Peyer's patch (tissue), 4 donors: ENCODE measurements at regions not wholly inside any gene's neighbourhood (a gene's known extent, or its start where the extent isn't known, plus 50 kb on each side); places are given as distances from the start of the nearest gene placed in this dataset.

Source experiments
- DNase-seq, 3 donors: peaks; one replicate each; pipeline ENCODE4 v3.0.0-alpha.2; 2017 to 2019
- H3K27ac ChIP-seq, 4 donors: fragments of 200-600 bp; sonication (generic); one replicate each; pipeline ENCODE4 v1.5.1; 2016 to 2019
- H3K27me3 ChIP-seq, 2 donors: fragments of 200-600 bp; sonication (generic); one replicate each; pipeline ENCODE4 v1.5.1; 2019
- H3K36me3 ChIP-seq, 3 donors: fragments of 200-600 bp; sonication (generic); one replicate each; pipeline ENCODE4 v1.5.1; 2016 to 2019
- H3K4me1 ChIP-seq, 4 donors: fragments of 200-600 bp; sonication (generic); one replicate each; pipeline ENCODE4 v1.5.1; 2016 to 2019
- H3K4me3 ChIP-seq, 4 donors: fragments of 200-600 bp; sonication (generic); 1 replicate in 3 of 4; 2 replicates in 1 of 4; pipeline ENCODE4 v1.5.1; 2016 to 2019; ENCODE audit warnings: mild to moderate bottlenecking in 1 of 4
- H3K9me3 ChIP-seq, 4 donors: fragments of 200-600 bp; sonication (generic); one replicate each; pipeline ENCODE4 v1.5.1; 2016 to 2019; ENCODE audit warnings: mild to moderate bottlenecking in 1 of 4
- POLR2A ChIP-seq, 2 donors: fragments of 450-650 bp; IDR thresholded peaks; one replicate each; pipeline ENCODE4 v1.5.1; 2017; ENCODE audit warnings: antibody characterized with exemption in 2 of 2, mild to moderate bottlenecking in 2 of 2, moderate library complexity in 2 of 2
- TF ChIP-seq, protein P1 (sequence below), 6 experiments: fragments of 450-650 bp in 4 of 6; fragments of 200-600 bp in 2 of 6; sonication (generic) in 1 of 6; IDR thresholded peaks; one replicate each; pipeline ENCODE4 v1.5.1; 2017 to 2019; ENCODE audit warnings: antibody characterized with exemption in 6 of 6, mild to moderate bottlenecking in 3 of 6, moderate library complexity in 1 of 6

- H3K4me1 ChIP-seq, result peaks cover 0 to 3% (median 0%) of the 10 kb centered on the region in 4 donors
- H3K9me3 ChIP-seq, result no peaks in the 10 kb centered on the region
- H3K36me3 ChIP-seq, result no peaks in the 10 kb centered on the region
- no peak for TF ChIP-seq POLR2A (IDR thresholded peaks at IDR 0.05)
- TF ChIP-seq, protein P1, sequence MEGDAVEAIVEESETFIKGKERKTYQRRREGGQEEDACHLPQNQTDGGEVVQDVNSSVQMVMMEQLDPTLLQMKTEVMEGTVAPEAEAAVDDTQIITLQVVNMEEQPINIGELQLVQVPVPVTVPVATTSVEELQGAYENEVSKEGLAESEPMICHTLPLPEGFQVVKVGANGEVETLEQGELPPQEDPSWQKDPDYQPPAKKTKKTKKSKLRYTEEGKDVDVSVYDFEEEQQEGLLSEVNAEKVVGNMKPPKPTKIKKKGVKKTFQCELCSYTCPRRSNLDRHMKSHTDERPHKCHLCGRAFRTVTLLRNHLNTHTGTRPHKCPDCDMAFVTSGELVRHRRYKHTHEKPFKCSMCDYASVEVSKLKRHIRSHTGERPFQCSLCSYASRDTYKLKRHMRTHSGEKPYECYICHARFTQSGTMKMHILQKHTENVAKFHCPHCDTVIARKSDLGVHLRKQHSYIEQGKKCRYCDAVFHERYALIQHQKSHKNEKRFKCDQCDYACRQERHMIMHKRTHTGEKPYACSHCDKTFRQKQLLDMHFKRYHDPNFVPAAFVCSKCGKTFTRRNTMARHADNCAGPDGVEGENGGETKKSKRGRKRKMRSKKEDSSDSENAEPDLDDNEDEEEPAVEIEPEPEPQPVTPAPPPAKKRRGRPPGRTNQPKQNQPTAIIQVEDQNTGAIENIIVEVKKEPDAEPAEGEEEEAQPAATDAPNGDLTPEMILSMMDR (IDR thresholded peaks at IDR 0.05), result no peak
- no peak overlapping the region for H3K27ac ChIP-seq
- DNase-seq, result no peak
- H3K27me3 ChIP-seq, result no peaks in the 10 kb centered on the region
- H3K4me3 ChIP-seq, result no peak overlapping the region
Observed at GRCh38 chr16:54503011-54503855, 216.6 kb upstream of the IRX3 start.

GRCh38 chr16:54501797-54502196, 215.2 kb upstream of the IRX3 start:
- H3K4me1 ChIP-seq, result peaks cover 0 to 3% (median 0%) of the 10 kb centered on the region in 4 donors
- no peak overlapping the region for H3K4me3 ChIP-seq
- no peak for DNase-seq
- TF ChIP-seq, protein P1 (IDR thresholded peaks at IDR 0.05), result no peak
- TF ChIP-seq POLR2A (IDR thresholded peaks at IDR 0.05), result no peak
- no peak overlapping the region for H3K27ac ChIP-seq
- H3K27me3 ChIP-seq, result no peaks in the 10 kb centered on the region
- no peaks in the 10 kb centered on the region for H3K36me3 ChIP-seq
- no peaks in the 10 kb centered on the region for H3K9me3 ChIP-seq

- H3K36me3 ChIP-seq, result no peaks in the 10 kb centered on the region
- H3K9me3 ChIP-seq, result no peaks in the 10 kb centered on the region
- no peak overlapping the region for H3K27ac ChIP-seq
- no peak for DNase-seq
- no peaks in the 10 kb centered on the region for H3K4me1 ChIP-seq
- H3K4me3 ChIP-seq, result no peak overlapping the region
- TF ChIP-seq POLR2A (IDR thresholded peaks at IDR 0.05), result no peak
- TF ChIP-seq, protein P1 (IDR thresholded peaks at IDR 0.05), result no peak
- H3K27me3 ChIP-seq, result no peaks in the 10 kb centered on the region
Observed at GRCh38 chr16:54493594-54493993, 207.0 kb upstream of the IRX3 start.

- Histone ChIP-seq H3K4me1 (no peaks in the 10 kb centered on the region), H3K36me3 (no peaks in the 10 kb centered on the region), H3K4me3 (no peak overlapping the region), H3K9me3 (no peaks in the 10 kb centered on the region), H3K27ac (no peak overlapping the region), H3K27me3 (no peaks in the 10 kb centered on the region)
- no peak for DNase-seq
- TF ChIP-seq, protein P1 (IDR thresholded peaks at IDR 0.05), result no peak
Observed at GRCh38 chr16:54493061-54493460, 206.5 kb upstream of the IRX3 start.

DNA sequence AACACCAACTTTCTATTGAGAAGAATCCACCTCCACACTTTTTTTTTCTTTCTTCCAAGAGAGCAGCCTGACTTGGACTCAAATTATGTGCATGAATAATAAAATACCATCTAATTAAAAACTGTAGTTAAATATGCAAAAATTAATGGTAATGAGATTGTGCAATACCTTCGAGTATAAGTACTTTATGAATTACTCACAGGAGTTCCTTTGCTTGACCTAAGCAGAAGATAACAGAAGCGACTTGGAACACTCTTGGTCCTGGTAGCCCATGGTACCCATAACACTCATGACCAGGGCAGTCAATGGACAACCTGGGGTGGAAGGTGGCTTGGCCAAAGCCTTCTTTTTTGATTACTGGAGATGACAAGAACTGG, 203.5 kb upstream of the IRX3 start:
- Histone ChIP-seq H3K27me3 (no peaks in the 10 kb centered on the region), H3K27ac (no peak overlapping the region), H3K9me3 (no peaks in the 10 kb centered on the region), H3K4me1 (no peaks in the 10 kb centered on the region), H3K36me3 (no peaks in the 10 kb centered on the region), H3K4me3 (no peak overlapping the region)
- DNase-seq, result no peak
- no peak for TF ChIP-seq POLR2A (IDR thresholded peaks at IDR 0.05)
- TF ChIP-seq, protein P1 (IDR thresholded peaks at IDR 0.05), result no peak
